Fibroblast of pulmonary artery (primary cell): ENCODE measurements at regions not wholly inside any gene's neighbourhood (a gene's known extent, or its start where the extent isn't known, plus 50 kb on each side); places are given as distances from the start of the nearest gene placed in this dataset.

Experiments
- DNase-seq: peaks from one replicate; pipeline ENCODE4 v3.0.0-alpha.2; 2010; ENCODE audit warnings: low read depth
- H3K4me3 ChIP-seq: replicated peaks from 2 replicates; pipeline ENCODE4 v1.5.1; 2011; ENCODE audit warnings: low read depth, mild to moderate bottlenecking, control low read depth, low read length, moderate library complexity
- CTCF ChIP-seq: IDR thresholded peaks from 2 replicates; pipeline ENCODE4 v1.5.1; 2011; ENCODE audit warnings: mild to moderate bottlenecking, control low read depth, low read length, inconsistent platforms; ENCODE audit errors: missing control alignments

DNA sequence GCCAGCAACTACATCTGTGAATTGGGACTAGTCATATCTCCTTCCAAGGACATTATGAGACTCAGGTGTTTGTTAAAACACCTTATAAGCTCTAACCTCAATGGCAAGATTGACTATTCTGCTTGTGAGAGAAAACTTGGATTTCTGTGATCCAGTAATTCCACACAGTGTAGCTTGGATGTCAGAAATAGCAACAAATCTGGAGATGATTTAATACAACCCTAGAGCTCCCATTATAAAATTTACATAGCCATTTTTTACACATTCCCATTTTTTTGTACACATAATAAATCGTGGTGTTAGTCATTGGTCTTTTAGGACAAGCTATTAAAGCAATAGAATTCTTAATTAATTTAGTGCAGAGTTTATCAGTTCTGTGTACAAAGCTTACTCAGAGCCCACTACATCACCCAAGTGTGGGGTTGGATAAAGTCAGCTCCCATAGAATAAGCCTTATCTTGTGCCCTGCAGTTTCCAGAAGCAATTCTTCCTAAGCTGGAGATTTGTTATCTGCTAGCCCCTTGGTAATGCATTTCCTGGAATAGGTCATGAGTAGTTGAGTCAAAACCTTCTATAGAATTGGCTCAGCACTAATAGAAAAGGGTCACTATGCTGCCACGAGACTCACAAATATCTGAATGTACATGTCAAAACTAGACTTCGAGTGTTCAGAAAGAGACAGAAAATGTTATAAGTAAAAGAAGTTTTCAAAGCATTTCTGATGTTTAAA is 434.0 kb upstream of the RUNX1 start:
- no peak overlapping the region for H3K4me3 ChIP-seq
- DNase-seq, result no peak
- TF ChIP-seq CTCF, result no peak

DNA sequence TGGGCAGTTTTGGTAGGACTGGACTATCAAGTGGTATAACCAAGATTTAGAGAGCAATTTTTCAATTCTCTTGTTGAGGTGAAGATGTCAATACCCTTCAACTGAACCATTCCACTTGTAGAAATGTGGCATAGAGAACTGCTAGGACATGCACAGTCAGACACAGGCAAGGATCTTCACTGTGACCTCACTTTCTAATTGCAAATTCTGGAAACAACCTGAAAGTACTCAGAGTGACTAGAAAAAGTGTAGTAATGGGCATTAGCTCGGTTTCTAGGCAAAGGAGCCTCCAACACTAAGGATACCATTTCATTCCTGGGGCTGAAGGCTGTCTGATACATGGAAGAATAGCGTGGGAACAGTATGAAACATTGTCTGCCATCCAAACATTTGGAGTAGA is 433.0 kb upstream of the RUNX1 start:
- TF ChIP-seq CTCF, result no peak
- DNase-seq, result no peak
- no peak overlapping the region for H3K4me3 ChIP-seq

- H3K4me3 ChIP-seq, result no peak overlapping the region
- no peak for TF ChIP-seq CTCF
- no peak for DNase-seq
Measured at GRCh38 chr21:35481005-35481404, 431.9 kb upstream of the RUNX1 start.

- no peak for TF ChIP-seq CTCF
- no peak overlapping the region for H3K4me3 ChIP-seq
- DNase-seq, result no peak
Measured at GRCh38 chr21:35479529-35479928, 430.4 kb upstream of the RUNX1 start.

- no peak for DNase-seq
- TF ChIP-seq CTCF, result no peak
- H3K4me3 ChIP-seq, result no peak overlapping the region
Measured at GRCh38 chr21:35479065-35479448, 430.0 kb upstream of the RUNX1 start.

DNA sequence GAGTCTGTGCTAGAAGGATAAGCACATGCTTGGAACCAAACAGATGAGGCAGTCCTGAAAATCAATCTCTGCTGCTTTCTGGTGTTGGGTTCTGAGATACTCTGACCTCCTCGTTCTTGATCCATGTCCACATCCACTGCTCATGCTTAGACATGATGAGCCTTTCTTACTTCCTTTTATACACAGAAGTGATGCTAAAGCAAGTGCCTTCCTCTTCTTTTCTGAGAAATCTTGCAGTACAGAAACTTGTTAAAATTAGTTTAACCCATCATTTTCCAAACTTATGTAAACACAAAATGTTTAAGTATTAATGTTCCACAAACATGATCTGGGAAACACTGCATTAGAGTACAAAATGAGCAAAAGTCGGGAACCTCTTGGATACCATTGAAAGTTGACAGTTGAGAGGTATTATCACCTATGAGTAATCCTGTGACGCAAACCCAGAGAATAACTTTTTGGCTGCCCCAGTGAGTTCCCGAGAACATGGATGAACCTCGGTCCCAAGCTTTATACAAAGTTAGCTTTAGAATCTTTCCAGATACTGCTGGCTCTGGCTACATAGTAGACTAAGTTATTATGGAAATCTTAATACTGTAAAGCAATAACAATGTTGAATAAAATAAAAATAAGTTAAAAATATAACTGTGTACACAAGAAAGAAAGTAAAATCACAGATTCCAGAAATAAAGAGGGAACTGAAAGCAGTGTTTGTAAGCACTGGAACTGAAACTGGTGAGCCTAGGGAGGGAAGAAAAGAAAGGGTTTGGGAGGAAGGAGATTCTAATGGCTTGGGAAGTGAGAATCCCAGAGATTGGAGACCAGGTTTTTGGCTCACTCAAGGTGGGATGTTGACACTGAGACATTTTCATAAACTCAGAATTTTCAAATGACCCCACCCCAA is 429.3 kb upstream of the RUNX1 start:
- no peak for TF ChIP-seq CTCF
- H3K4me3 ChIP-seq, result no peak overlapping the region
- DNase-seq, result peak; percentile 85
